ENCODE measurements at regions not wholly inside any gene's neighbourhood (a gene's known extent, or its start where the extent isn't known, plus 50 kb on each side); places are given as distances from the start of the nearest gene placed in this dataset.

- DNase-seq (ENCODE audit: low read depth) = no peak
- TF ChIP-seq, protein P1, sequence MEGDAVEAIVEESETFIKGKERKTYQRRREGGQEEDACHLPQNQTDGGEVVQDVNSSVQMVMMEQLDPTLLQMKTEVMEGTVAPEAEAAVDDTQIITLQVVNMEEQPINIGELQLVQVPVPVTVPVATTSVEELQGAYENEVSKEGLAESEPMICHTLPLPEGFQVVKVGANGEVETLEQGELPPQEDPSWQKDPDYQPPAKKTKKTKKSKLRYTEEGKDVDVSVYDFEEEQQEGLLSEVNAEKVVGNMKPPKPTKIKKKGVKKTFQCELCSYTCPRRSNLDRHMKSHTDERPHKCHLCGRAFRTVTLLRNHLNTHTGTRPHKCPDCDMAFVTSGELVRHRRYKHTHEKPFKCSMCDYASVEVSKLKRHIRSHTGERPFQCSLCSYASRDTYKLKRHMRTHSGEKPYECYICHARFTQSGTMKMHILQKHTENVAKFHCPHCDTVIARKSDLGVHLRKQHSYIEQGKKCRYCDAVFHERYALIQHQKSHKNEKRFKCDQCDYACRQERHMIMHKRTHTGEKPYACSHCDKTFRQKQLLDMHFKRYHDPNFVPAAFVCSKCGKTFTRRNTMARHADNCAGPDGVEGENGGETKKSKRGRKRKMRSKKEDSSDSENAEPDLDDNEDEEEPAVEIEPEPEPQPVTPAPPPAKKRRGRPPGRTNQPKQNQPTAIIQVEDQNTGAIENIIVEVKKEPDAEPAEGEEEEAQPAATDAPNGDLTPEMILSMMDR (IDR thresholded peaks at IDR 0.05; ENCODE audit: control insufficient read depth, extremely low read depth, insufficient read depth) = no peak
- no peak overlapping the region for H3K4me3 ChIP-seq (ENCODE audit: low read depth, low read length)
These were observed 145.4 kb downstream of the PTGER3 start for GRCh38 chr1:70902211-70902610.

DNA sequence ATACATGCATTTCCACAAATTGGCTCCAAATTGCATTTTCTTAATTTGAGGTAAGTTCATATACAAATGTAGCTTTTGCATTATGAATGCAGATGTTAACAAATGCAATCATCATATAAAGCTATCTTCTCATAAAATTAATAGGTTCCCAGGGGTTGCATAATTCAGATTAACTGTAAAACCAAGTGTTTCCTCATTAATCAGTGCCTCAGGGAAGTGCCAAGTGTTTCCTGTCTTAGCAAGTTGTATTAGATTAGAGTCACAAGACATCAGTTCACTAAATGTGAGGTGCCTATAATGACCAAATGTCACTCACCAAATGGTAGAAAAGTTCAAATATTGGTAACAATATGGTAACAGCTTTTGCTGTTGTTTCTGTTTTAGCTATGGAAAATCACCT, 140.8 kb downstream of the PTGER3 start:
- DNase-seq (ENCODE audit: low read depth) = no peak
- TF ChIP-seq, protein P1 (IDR thresholded peaks at IDR 0.05; ENCODE audit: control insufficient read depth, extremely low read depth, insufficient read depth) = no peak
- H3K4me3 ChIP-seq (ENCODE audit: low read depth, low read length) = no peak overlapping the region

- DNase-seq (ENCODE audit: low read depth) = no peak
- TF ChIP-seq, protein P1 (IDR thresholded peaks at IDR 0.05; ENCODE audit: control insufficient read depth, extremely low read depth, insufficient read depth) = no peak
- no peak overlapping the region for H3K4me3 ChIP-seq (ENCODE audit: low read depth, low read length)
These were observed 139.9 kb downstream of the PTGER3 start for GRCh38 chr1:70907563-70908310.

GRCh38 chr1:70909262-70909822, 138.3 kb downstream of the PTGER3 start:
- no peak for DNase-seq (ENCODE audit: low read depth)
- H3K4me3 ChIP-seq (ENCODE audit: low read depth, low read length) = no peak overlapping the region
- TF ChIP-seq, protein P1 (IDR thresholded peaks at IDR 0.05; ENCODE audit: control insufficient read depth, extremely low read depth, insufficient read depth) = no peak

- TF ChIP-seq, protein P1 (IDR thresholded peaks at IDR 0.05; ENCODE audit: control insufficient read depth, extremely low read depth, insufficient read depth) = no peak
- DNase-seq (ENCODE audit: low read depth) = no peak
- H3K4me3 ChIP-seq (ENCODE audit: low read depth, low read length) = no peak overlapping the region
These were observed 137.6 kb downstream of the PTGER3 start for GRCh38 chr1:70910013-70910412.

- no peak overlapping the region for H3K4me3 ChIP-seq (ENCODE audit: low read depth, low read length)
- DNase-seq (ENCODE audit: low read depth) = no peak
- TF ChIP-seq, protein P1 (IDR thresholded peaks at IDR 0.05; ENCODE audit: control insufficient read depth, extremely low read depth, insufficient read depth) = no peak
These were observed 135.8 kb downstream of the PTGER3 start for GRCh38 chr1:70911861-70912260.
